ENCODE measurements at regions not wholly inside any gene's neighbourhood (a gene's known extent, or its start where the extent isn't known, plus 50 kb on each side); places are given as distances from the start of the nearest gene placed in this dataset.

DNA sequence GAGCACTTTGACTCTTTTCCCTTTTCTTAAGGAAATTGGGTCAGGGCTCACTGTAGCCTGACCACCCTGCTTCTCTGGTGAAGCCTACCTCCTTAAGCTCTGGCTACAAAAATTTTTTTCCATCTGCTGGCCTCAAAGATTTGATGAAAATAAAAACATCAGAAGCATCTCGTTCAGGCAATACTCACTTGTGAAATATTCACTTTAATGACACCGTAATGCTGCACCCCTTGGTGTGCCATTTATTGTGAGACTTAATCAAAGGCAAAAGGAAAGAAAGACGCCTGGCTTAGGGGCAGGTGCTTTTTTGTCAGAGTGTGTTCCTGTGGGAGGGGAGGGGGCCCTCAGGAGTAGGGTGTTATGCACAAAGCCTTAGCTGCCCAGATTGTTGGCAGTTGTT lies 155.0 kb upstream of the TMPO start:
- no peaks in the 10 kb centered on the region for H3K9me3 ChIP-seq
- no peak for DNase-seq (ENCODE audit: low spot score)
- TF ChIP-seq CTCF (IDR thresholded peaks at IDR 0.05), result no peak
- no peak overlapping the region for H3K4me3 ChIP-seq
- no peaks in the 10 kb centered on the region for H3K36me3 ChIP-seq
- H3K27ac ChIP-seq, result no peak overlapping the region
- no peaks in the 10 kb centered on the region for H3K27me3 ChIP-seq
- no peaks in the 10 kb centered on the region for H3K4me1 ChIP-seq

DNA sequence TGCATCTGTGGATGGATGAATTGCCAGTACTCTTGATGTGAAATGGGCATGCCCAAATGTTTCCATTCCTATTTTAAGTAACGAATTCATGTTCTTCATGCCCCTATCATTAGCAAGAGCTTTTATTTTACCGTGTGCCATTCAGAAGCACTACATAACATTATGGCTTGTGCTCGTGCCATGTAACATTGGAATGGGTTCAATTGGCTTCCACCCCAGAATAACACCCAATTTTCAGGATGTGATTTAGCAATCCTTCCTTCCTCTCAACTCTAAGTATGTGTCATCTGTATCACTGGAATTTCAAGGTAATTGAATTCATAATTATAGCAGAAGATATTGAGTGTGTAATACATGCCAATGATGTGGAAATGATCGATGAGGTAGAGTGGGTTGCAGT lies 145.8 kb upstream of the TMPO start:
- DNase-seq (ENCODE audit: low spot score), result no peak
- Histone ChIP-seq H3K9me3 (no peaks in the 10 kb centered on the region), H3K27ac (no peak overlapping the region), H3K4me1 (no peaks in the 10 kb centered on the region), H3K4me3 (no peak overlapping the region), H3K27me3 (no peaks in the 10 kb centered on the region), H3K36me3 (no peaks in the 10 kb centered on the region)
- no peak for TF ChIP-seq CTCF (IDR thresholded peaks at IDR 0.05)

DNA sequence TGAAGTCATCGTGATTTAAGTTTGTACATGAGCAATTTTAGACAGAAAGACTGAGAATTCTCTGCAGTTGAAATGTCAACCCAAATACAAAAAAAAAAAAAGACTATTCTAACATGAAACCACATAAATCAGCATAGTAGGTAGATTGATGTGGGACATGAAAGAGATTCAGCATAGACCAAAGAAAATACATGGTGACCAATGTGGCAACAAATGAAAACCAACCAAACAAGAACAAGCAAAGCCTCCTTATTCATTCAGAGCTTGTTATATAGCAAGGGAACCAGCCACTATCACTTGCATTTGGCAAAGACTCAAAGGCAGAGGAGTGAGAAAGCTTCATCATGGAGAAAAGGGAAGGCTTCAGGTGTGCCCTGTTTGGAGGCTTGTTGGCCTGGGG lies 144.4 kb upstream of the TMPO start:
- Histone ChIP-seq H3K27me3 (no peaks in the 10 kb centered on the region), H3K9me3 (no peaks in the 10 kb centered on the region), H3K4me1 (no peaks in the 10 kb centered on the region), H3K4me3 (no peak overlapping the region), H3K36me3 (no peaks in the 10 kb centered on the region), H3K27ac (no peak overlapping the region)
- DNase-seq (ENCODE audit: low spot score), result no peak
- no peak for TF ChIP-seq CTCF (IDR thresholded peaks at IDR 0.05)

GRCh38 chr12:98371419-98371818 lies 144.0 kb upstream of the TMPO start:
- H3K27ac ChIP-seq, result no peak overlapping the region
- no peaks in the 10 kb centered on the region for H3K36me3 ChIP-seq
- no peak for TF ChIP-seq CTCF (IDR thresholded peaks at IDR 0.05)
- no peak overlapping the region for H3K4me3 ChIP-seq
- H3K4me1 ChIP-seq, result no peaks in the 10 kb centered on the region
- H3K27me3 ChIP-seq, result no peaks in the 10 kb centered on the region
- no peak for DNase-seq (ENCODE audit: low spot score)
- no peaks in the 10 kb centered on the region for H3K9me3 ChIP-seq

- no peak for TF ChIP-seq CTCF (IDR thresholded peaks at IDR 0.05)
- no peaks in the 10 kb centered on the region for H3K36me3 ChIP-seq
Observed at GRCh38 chr12:98372340-98373024, 142.9 kb upstream of the TMPO start.

DNA sequence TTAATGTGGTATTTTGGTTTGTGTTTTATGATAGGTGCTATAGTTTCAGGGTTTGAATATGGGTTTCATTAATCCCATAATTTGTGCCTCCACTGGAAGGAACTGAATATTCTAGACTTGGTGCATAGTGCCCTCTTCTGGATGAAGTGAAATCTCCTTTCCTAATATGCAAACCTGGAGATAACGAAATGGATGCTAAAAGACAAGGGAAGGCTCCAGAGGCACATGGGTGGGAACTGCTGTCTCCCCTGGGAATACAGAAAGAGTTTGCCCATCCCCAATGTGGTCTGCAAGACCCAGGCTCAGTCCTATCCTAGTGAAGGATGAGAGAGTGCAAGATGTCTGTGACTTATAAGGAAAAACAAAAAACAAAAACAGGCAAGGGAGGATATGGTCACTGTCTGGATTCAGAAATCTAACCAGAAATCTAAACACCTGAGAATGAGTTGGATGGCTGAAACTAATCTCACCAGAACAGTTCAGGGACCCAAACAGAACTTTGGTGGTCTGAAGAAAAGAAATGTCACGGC lies 142.3 kb upstream of the TMPO start:
- Histone ChIP-seq H3K4me3 (no peak overlapping the region), H3K4me1 (no peaks in the 10 kb centered on the region), H3K27me3 (no peaks in the 10 kb centered on the region), H3K27ac (no peak overlapping the region), H3K36me3 (no peaks in the 10 kb centered on the region), H3K9me3 (no peaks in the 10 kb centered on the region)
- no peak for DNase-seq (ENCODE audit: low spot score)
- TF ChIP-seq CTCF (IDR thresholded peaks at IDR 0.05), result peak in 1 of 2 donors; percentile 58

More at GRCh38 chr12:98372340-98373024, 142.9 kb upstream of the TMPO start:
- Histone ChIP-seq H3K27me3 (no peaks in the 10 kb centered on the region), H3K9me3 (no peaks in the 10 kb centered on the region), H3K4me3 (no peak overlapping the region), H3K4me1 (no peaks in the 10 kb centered on the region), H3K27ac (no peak overlapping the region)
- no peak for DNase-seq (ENCODE audit: low spot score)

Data from right atrium auricular region (tissue), 2 donors.